Cardiac fibroblast (primary cell): ENCODE measurements at regions not wholly inside any gene's neighbourhood (a gene's known extent, or its start where the extent isn't known, plus 50 kb on each side); places are given as distances from the start of the nearest gene placed in this dataset.
A peak's percentile ranks its signal among the peaks of the same experiment; 100 is the strongest.

Experiments used
- DNase-seq, 2 donors: peaks; one replicate each; pipeline versions ENCODE4 v3.0.0 to v3.0.0-alpha.2; 2010; ENCODE audit warnings: low read depth in 2 of 2
- H3K4me3 ChIP-seq, 2 donors: replicated peaks in 1 of 2; 1 replicate in 1 of 2; 2 replicates in 1 of 2; pipeline ENCODE4 v1.5.1; 2011; ENCODE audit warnings: low read depth in 2 of 2, low read length in 2 of 2, mild to moderate bottlenecking in 2 of 2, moderate library complexity in 1 of 2
- CTCF ChIP-seq: IDR thresholded peaks from one replicate; pipeline ENCODE4 v1.5.1; 2011; ENCODE audit warnings: low read depth, mild to moderate bottlenecking, low read length, inconsistent platforms

DNA sequence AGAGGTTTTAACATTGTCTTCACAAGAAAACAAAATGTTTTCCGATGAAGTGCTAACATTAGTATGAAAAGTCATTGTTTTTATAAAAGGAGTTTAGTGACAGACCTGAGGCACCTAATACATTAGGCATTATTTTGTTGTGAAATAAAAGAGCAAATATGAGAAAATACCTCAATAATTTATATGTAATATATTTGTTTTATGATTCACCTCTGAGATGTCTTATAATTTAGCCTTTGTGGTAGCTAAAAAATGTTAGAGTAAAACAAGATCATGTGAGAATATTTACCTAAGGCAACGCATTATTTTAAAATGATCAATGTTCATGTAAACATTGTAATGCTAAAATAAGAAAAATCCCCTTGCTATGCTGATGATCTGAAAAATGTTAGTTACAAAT is 100.9 kb upstream of the WDFY3 start:
- TF ChIP-seq CTCF, result no peak
- H3K4me3 ChIP-seq, result no peak overlapping the region
- peak in 1 of 2 donors; percentile 29 for DNase-seq

- no peak for DNase-seq
- H3K4me3 ChIP-seq, result no peak overlapping the region
- no peak for TF ChIP-seq CTCF
These were observed 111.5 kb upstream of the WDFY3 start for GRCh38 chr4:85078016-85078415.

GRCh38 chr4:85081196-85081595 is 114.7 kb upstream of the WDFY3 start:
- TF ChIP-seq CTCF, result no peak
- DNase-seq, result no peak
- H3K4me3 ChIP-seq, result no peak overlapping the region

GRCh38 chr4:85084371-85085094 is 118.0 kb upstream of the WDFY3 start:
- H3K4me3 ChIP-seq, result no peak overlapping the region
- peak; percentile 88 to 89 for DNase-seq
- TF ChIP-seq CTCF, result peak; percentile 77

- no peak for TF ChIP-seq CTCF
- DNase-seq, result no peak
These were observed 120.2 kb upstream of the WDFY3 start for GRCh38 chr4:85086721-85087120.

GRCh38 chr4:85092536-85092935 is 126.0 kb upstream of the WDFY3 start:
- no peak overlapping the region for H3K4me3 ChIP-seq
- DNase-seq, result no peak
- no peak for TF ChIP-seq CTCF

More at GRCh38 chr4:85086721-85087120, 120.2 kb upstream of the WDFY3 start:
- no peak overlapping the region for H3K4me3 ChIP-seq

DNA sequence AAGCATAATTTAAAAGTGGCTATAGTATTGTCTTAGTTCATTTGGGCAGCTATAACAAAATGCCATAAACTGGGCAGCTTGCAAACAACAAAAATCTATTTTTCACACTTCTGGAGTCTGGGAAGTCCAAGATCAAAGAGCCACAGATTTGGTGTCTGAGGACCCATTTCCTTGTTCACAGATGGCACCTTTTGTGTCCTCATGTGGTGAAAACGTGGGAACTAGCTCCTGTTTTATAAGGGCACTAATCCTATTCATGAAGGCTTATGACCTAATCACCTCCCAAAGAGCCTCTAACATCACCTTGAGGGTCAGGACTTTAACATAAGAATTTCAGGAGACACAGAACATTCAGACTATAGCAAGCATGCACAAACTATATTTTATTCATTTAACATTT is 126.5 kb upstream of the WDFY3 start:
- no peak for DNase-seq
- no peak overlapping the region for H3K4me3 ChIP-seq
- TF ChIP-seq CTCF, result no peak
